NCI-H2196 (cell line): ENCODE measurements at regions not wholly inside any gene's neighbourhood (a gene's known extent, or its start where the extent isn't known, plus 50 kb on each side); places are given as distances from the start of the nearest gene placed in this dataset.
"Not testable (repeated sequence)": the region's sequence is repeated elsewhere in the genome, so short reads cannot be mapped to it uniquely, and the experiment has no call there.

ENCODE experiments used
- DNase-seq: peaks from one replicate; lab custom pipeline; 2025; ENCODE audit not compliant: unreplicated experiment; lab: John Stamatoyannopoulos, UW

- DNase-seq: peak; percentile 26
These were observed 166.9 kb downstream of the TOMM20 start for GRCh38 chr1:234961456-234962339.

GRCh38 chr1:234960722-234961455, 167.7 kb downstream of the TOMM20 start:
- no peak for DNase-seq

GRCh38 chr1:234958706-234959657, 169.7 kb downstream of the TOMM20 start:
- no peak for DNase-seq

- DNase-seq: no peak
These were observed 170.5 kb downstream of the TOMM20 start for GRCh38 chr1:234958066-234958705.

- DNase-seq: peak; percentile 77
These were observed 171.1 kb downstream of the TOMM20 start for GRCh38 chr1:234957330-234958065.

GRCh38 chr1:234956821-234957329, 171.8 kb downstream of the TOMM20 start:
- peak; percentile 53 for DNase-seq

GRCh38 chr1:234955107-234955731, 173.4 kb downstream of the TOMM20 start:
- no peak for DNase-seq

GRCh38 chr1:234954613-234955012, 174.0 kb downstream of the TOMM20 start:
- no peak for DNase-seq

- no peak for DNase-seq
These were observed 174.8 kb downstream of the TOMM20 start for GRCh38 chr1:234953655-234954405.

GRCh38 chr1:234950598-234950997, 178.0 kb downstream of the TOMM20 start:
- no peak for DNase-seq

- not testable (repeated sequence) for DNase-seq
These were observed 179.1 kb downstream of the TOMM20 start for GRCh38 chr1:234949528-234949927.

GRCh38 chr1:234944439-234945344, 183.9 kb downstream of the TOMM20 start:
- no peak for DNase-seq

- peak; percentile 62 for DNase-seq
These were observed 184.7 kb downstream of the TOMM20 start for GRCh38 chr1:234943836-234944402.

- no peak for DNase-seq
These were observed 185.6 kb downstream of the TOMM20 start for GRCh38 chr1:234942879-234943506.

GRCh38 chr1:234942012-234942332, 186.7 kb downstream of the TOMM20 start:
- DNase-seq: no peak

- no peak for DNase-seq
These were observed 187.2 kb downstream of the TOMM20 start for GRCh38 chr1:234941321-234942011.
